Left cardiac atrium (tissue), 4 donors: ENCODE measurements at regions not wholly inside any gene's neighbourhood (a gene's known extent, or its start where the extent isn't known, plus 50 kb on each side); places are given as distances from the start of the nearest gene placed in this dataset.
"Not testable (repeated sequence)": the region's sequence is repeated elsewhere in the genome, so short reads cannot be mapped to it uniquely, and the experiment has no call there.

Source experiments
- ATAC-seq, 2 donors: fragments of 200-7000 bp; cut with Tn5 transposase; one replicate each; pipeline ENCODE4 v1.9.1; 2020; ENCODE audit warnings: mild to moderate bottlenecking in 2 of 2, moderate library complexity in 2 of 2
- DNase-seq: peaks from one replicate; pipeline ENCODE4 v3.0.0-alpha.2; 2020
- intact Hi-C, 2 donors: fragments of 100-400 bp; cut with DNase I; formaldehyde crosslinking; loops; one replicate each; pipeline versions ENCODE4 v1.14.1 to v1.15.1; 2022 to 2023
- donor health status: DM: no; HTN: yes; CAD: no.
- donor health status: DM: no; HTN: yes; CAD: no; lungs with severe emphysema.
- donor health status: DM: yes; HTN: yes; CAD: no.
- donor health status: Dilated cardiomyopathy.

GRCh38 chr1:109857702-109858101, 52.9 kb upstream of the CSF1 start:
- ATAC-seq, result not testable (repeated sequence)

GRCh38 chr1:109855986-109856385, 54.7 kb upstream of the CSF1 start:
- DNase-seq, ATAC-seq, intact Hi-C loops: not testable (repeated sequence)

More at GRCh38 chr1:109857702-109858101, 52.9 kb upstream of the CSF1 start:
- intact Hi-C loops, DNase-seq: not testable (repeated sequence)

- DNase-seq, intact Hi-C loops, ATAC-seq: not testable (repeated sequence)
These were observed 56.7 kb upstream of the CSF1 start for GRCh38 chr1:109853972-109854371.

- DNase-seq (peak; percentile 86), ATAC-seq (peak; percentile 84 to 90)
- intact Hi-C loops, result not testable (repeated sequence)
These were observed 58.2 kb upstream of the CSF1 start for GRCh38 chr1:109852221-109853015.

- DNase-seq (no peak), ATAC-seq (no peak)
- intact Hi-C loops, result no loop called here
These were observed 59.8 kb upstream of the CSF1 start for GRCh38 chr1:109850827-109851226.

GRCh38 chr1:109850194-109850593, 60.5 kb upstream of the CSF1 start:
- ATAC-seq, result peak in 1 of 2 donors; percentile 38
- no peak for DNase-seq
- intact Hi-C loops, result no loop called here

GRCh38 chr1:109849655-109850054, 61.0 kb upstream of the CSF1 start:
- ATAC-seq (no peak), DNase-seq (no peak)
- intact Hi-C loops, result no loop called here

- ATAC-seq, result no peak
- no peak for DNase-seq
- intact Hi-C loops, result no loop called here
These were observed 63.4 kb upstream of the CSF1 start for GRCh38 chr1:109847251-109847650.

GRCh38 chr1:109846846-109847245, 63.8 kb upstream of the CSF1 start:
- no peak for ATAC-seq
- intact Hi-C loops, result no loop called here
- no peak for DNase-seq

- ATAC-seq (no peak), DNase-seq (no peak)
- intact Hi-C loops, result no loop called here
These were observed 64.5 kb upstream of the CSF1 start for GRCh38 chr1:109846162-109846561.

- DNase-seq, result no peak
- intact Hi-C loops, result no loop called here
- ATAC-seq, result no peak
These were observed 65.0 kb upstream of the CSF1 start for GRCh38 chr1:109845658-109846057.

- ATAC-seq (no peak), DNase-seq (no peak)
- intact Hi-C loops, result no loop called here
These were observed 66.0 kb upstream of the CSF1 start for GRCh38 chr1:109844609-109845008.

GRCh38 chr1:109840011-109840629, 70.5 kb upstream of the CSF1 start:
- intact Hi-C loops, result no loop called here
- DNase-seq (no peak), ATAC-seq (peak; percentile 47 to 60)

- intact Hi-C loops, DNase-seq, ATAC-seq: not testable (repeated sequence)
These were observed 71.4 kb upstream of the CSF1 start for GRCh38 chr1:109839276-109839675.

GRCh38 chr1:109838838-109839240, 71.8 kb upstream of the CSF1 start:
- no peak for ATAC-seq
- no peak for DNase-seq
- intact Hi-C loops, result no loop called here

- DNase-seq, result no peak
- no peak for ATAC-seq
- intact Hi-C loops, result no loop called here
These were observed 72.6 kb upstream of the CSF1 start for GRCh38 chr1:109837852-109838570.

GRCh38 chr1:109835645-109836044, 71.9 kb upstream of the EPS8L3 start:
- ATAC-seq, DNase-seq, intact Hi-C loops: not testable (repeated sequence)

GRCh38 chr1:109834951-109835350, 71.2 kb upstream of the EPS8L3 start:
- ATAC-seq, result no peak
- intact Hi-C loops, result no loop called here
- DNase-seq, result no peak

- DNase-seq (no peak), ATAC-seq (no peak)
- intact Hi-C loops, result no loop called here
These were observed 69.2 kb upstream of the EPS8L3 start for GRCh38 chr1:109832945-109833344.
